D721Med (cell line): ENCODE measurements at regions not wholly inside any gene's neighbourhood (a gene's known extent, or its start where the extent isn't known, plus 50 kb on each side); places are given as distances from the start of the nearest gene placed in this dataset.

Experiments
- DNase-seq: peaks from one replicate; pipeline ENCODE4 v3.0.0; 2011; ENCODE audit warnings: low spot score; ENCODE audit not compliant: insufficient read length
- FAIRE-seq: peaks from 2 replicates; lab custom pipeline; 2011; peaks lifted over from hg19 to GRCh38; lab: Jason Lieb, UNC
- CTCF ChIP-seq: IDR thresholded peaks from 2 replicates; pipeline ENCODE4 v1.5.1; 2012; ENCODE audit warnings: mild to moderate bottlenecking, control low read depth; ENCODE audit not compliant: insufficient read depth; ENCODE audit errors: missing control alignments

- TF ChIP-seq CTCF = no peak
- no peak for DNase-seq
- FAIRE-seq = no peak
These were observed 50.8 kb upstream of the PTCSC3 start for GRCh38 chr14:36227344-36227743.
